Lower lobe of right lung (tissue), 2 donors: ENCODE measurements at regions not wholly inside any gene's neighbourhood (a gene's known extent, or its start where the extent isn't known, plus 50 kb on each side); places are given as distances from the start of the nearest gene placed in this dataset.
"Not testable (repeated sequence)": the region's sequence is repeated elsewhere in the genome, so short reads cannot be mapped to it uniquely, and the experiment has no call there.

ENCODE experiments used
- ATAC-seq, 2 donors: fragments of 200-7000 bp; cut with Tn5 transposase; one replicate each; pipeline ENCODE4 v1.9.1; 2020 to 2022; ENCODE audit warnings: mild to moderate bottlenecking in 2 of 2, moderate library complexity in 2 of 2
- DNase-seq: peaks from one replicate; pipeline ENCODE4 v3.0.0-alpha.2; 2020
- H3K27ac ChIP-seq: fragments of 200-600 bp; one replicate; pipeline ENCODE4 v1.8.0; 2022
- H3K27me3 ChIP-seq: fragments of 200-600 bp; one replicate; pipeline ENCODE4 v1.8.0; 2022; ENCODE audit warnings: low read depth
- H3K36me3 ChIP-seq: fragments of 200-600 bp; one replicate; pipeline ENCODE4 v1.8.0; 2022; ENCODE audit warnings: mild to moderate bottlenecking
- H3K4me1 ChIP-seq: fragments of 200-600 bp; one replicate; pipeline ENCODE4 v1.8.0; 2022
- H3K4me3 ChIP-seq: fragments of 200-600 bp; one replicate; pipeline ENCODE4 v1.8.0; 2022; ENCODE audit warnings: mild to moderate bottlenecking
- H3K9me3 ChIP-seq: fragments of 200-600 bp; one replicate; pipeline ENCODE4 v1.8.0; 2022
- intact Hi-C: fragments of 100-400 bp; cut with DNase I; formaldehyde crosslinking; loops from one replicate; pipeline ENCODE4 v1.11.0; 2022
- TF ChIP-seq, protein P1 (sequence below): fragments of 200-600 bp; IDR thresholded peaks from one replicate; pipeline ENCODE4 v1.8.0; 2022; ENCODE audit warnings: antibody characterized with exemption, mild to moderate bottlenecking
- donor health status: DM: no; HTN: yes; CAD: no; lungs with severe emphysema.

DNA sequence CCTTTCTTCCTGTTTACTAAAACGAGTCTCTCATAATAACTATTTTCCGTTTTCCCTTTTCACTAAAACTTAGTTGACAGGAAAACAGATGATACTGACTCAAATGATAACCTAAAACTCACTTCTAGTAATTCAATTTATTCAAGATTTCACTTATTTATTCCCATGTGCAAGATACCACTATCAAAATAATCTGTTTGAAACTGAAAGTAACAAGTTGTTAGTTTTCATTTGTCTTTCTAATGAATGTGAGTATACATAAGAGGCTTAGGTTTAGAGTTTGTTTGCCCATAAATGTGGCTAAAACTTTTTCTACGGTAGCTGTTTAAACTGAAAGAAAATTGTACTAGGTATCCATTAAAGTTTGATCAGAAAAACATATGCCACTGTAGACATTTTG, 314.9 kb upstream of the STEAP1 start:
- no peaks in the 10 kb centered on the region for H3K27me3 ChIP-seq
- ATAC-seq (no peak), DNase-seq (no peak)
- no peaks in the 10 kb centered on the region for H3K36me3 ChIP-seq
- no peaks in the 10 kb centered on the region for H3K9me3 ChIP-seq
- H3K4me1 ChIP-seq = no peaks in the 10 kb centered on the region
- intact Hi-C loops = no loop called here
- TF ChIP-seq, protein P1, sequence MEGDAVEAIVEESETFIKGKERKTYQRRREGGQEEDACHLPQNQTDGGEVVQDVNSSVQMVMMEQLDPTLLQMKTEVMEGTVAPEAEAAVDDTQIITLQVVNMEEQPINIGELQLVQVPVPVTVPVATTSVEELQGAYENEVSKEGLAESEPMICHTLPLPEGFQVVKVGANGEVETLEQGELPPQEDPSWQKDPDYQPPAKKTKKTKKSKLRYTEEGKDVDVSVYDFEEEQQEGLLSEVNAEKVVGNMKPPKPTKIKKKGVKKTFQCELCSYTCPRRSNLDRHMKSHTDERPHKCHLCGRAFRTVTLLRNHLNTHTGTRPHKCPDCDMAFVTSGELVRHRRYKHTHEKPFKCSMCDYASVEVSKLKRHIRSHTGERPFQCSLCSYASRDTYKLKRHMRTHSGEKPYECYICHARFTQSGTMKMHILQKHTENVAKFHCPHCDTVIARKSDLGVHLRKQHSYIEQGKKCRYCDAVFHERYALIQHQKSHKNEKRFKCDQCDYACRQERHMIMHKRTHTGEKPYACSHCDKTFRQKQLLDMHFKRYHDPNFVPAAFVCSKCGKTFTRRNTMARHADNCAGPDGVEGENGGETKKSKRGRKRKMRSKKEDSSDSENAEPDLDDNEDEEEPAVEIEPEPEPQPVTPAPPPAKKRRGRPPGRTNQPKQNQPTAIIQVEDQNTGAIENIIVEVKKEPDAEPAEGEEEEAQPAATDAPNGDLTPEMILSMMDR = no peak
- no peak overlapping the region for H3K27ac ChIP-seq
- H3K4me3 ChIP-seq = no peak overlapping the region

- H3K36me3 ChIP-seq = no peaks in the 10 kb centered on the region
- DNase-seq = no peak
Measured at GRCh38 chr7:89845952-89846351, 308.3 kb upstream of the STEAP1 start.

GRCh38 chr7:89849052-89849451, 305.2 kb upstream of the STEAP1 start:
- Histone ChIP-seq H3K27me3 (no peaks in the 10 kb centered on the region), H3K4me1 (no peaks in the 10 kb centered on the region), H3K4me3 (no peak overlapping the region), H3K36me3 (no peaks in the 10 kb centered on the region), H3K27ac (no peak overlapping the region), H3K9me3 (no peaks in the 10 kb centered on the region)
- DNase-seq = no peak
- intact Hi-C loops = no loop called here
- TF ChIP-seq, protein P1 = no peak
- no peak for ATAC-seq

More at GRCh38 chr7:89845952-89846351, 308.3 kb upstream of the STEAP1 start:
- Histone ChIP-seq H3K4me3 (no peak overlapping the region), H3K27ac (no peak overlapping the region), H3K4me1 (no peaks in the 10 kb centered on the region), H3K27me3 (no peaks in the 10 kb centered on the region), H3K9me3 (no peaks in the 10 kb centered on the region)
- TF ChIP-seq, protein P1 = no peak
- intact Hi-C loops = no loop called here
- ATAC-seq = no peak

DNA sequence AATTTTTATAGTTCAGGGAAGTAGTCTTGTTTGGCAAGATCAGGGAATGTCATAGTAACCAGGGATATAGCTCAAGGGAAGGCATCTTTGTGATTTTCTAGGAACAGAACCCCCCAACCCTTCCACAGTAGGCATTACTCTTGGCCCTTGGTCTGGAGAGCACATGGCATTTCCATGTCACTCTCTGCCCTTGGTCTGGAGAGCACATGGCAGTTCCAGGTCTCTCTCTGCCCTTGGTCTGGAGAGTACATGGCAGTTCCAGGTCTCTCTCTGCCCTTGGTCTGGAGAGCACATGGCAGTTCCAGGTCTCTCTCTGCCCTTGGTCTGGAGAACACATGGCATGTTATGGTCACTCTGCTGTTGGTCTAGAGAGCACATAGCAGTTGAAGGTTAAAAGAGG, 297.2 kb upstream of the STEAP1 start:
- H3K4me3 ChIP-seq, H3K27me3 ChIP-seq, H3K27ac ChIP-seq, intact Hi-C loops, DNase-seq, H3K36me3 ChIP-seq, H3K4me1 ChIP-seq, ATAC-seq: not testable (repeated sequence)
- H3K9me3 ChIP-seq = peaks cover 20% of the 10 kb centered on the region

GRCh38 chr7:89857767-89858166, 296.5 kb upstream of the STEAP1 start:
- Histone ChIP-seq H3K36me3 (no peaks in the 10 kb centered on the region), H3K27me3 (no peaks in the 10 kb centered on the region)

GRCh38 chr7:89887489-89887888, 266.8 kb upstream of the STEAP1 start:
- no peak overlapping the region for H3K27ac ChIP-seq
- H3K4me1 ChIP-seq = no peaks in the 10 kb centered on the region
- H3K4me3 ChIP-seq = no peak overlapping the region
- no peaks in the 10 kb centered on the region for H3K27me3 ChIP-seq
- intact Hi-C loops = no loop called here
- DNase-seq = no peak
- no peaks in the 10 kb centered on the region for H3K36me3 ChIP-seq
- H3K9me3 ChIP-seq = no peaks in the 10 kb centered on the region
- TF ChIP-seq, protein P1 = no peak
- ATAC-seq = no peak

More at GRCh38 chr7:89857767-89858166, 296.5 kb upstream of the STEAP1 start:
- Histone ChIP-seq H3K27ac (no peak overlapping the region), H3K9me3 (peaks cover 20% of the 10 kb centered on the region), H3K4me1 (no peaks in the 10 kb centered on the region), H3K4me3 (no peak overlapping the region)
- no peak for DNase-seq
- intact Hi-C loops = no loop called here
- ATAC-seq = no peak
- TF ChIP-seq, protein P1 = no peak
